Transverse colon (tissue), 4 donors: ENCODE measurements at regions not wholly inside any gene's neighbourhood (a gene's known extent, or its start where the extent isn't known, plus 50 kb on each side); places are given as distances from the start of the nearest gene placed in this dataset.

Experiments used
- EP300 ChIP-seq: sonication (generic); formaldehyde crosslinking; IDR thresholded peaks from one replicate; pipeline ENCODE4 v1.6.1; 2017; ENCODE audit warnings: antibody characterized with exemption, low read depth
- POLR2A ChIP-seq: fragments of 450-650 bp; IDR thresholded peaks from one replicate; pipeline ENCODE4 v1.6.1; 2016; ENCODE audit warnings: antibody characterized with exemption, mild to moderate bottlenecking, moderate library complexity
- POLR2AphosphoS5 ChIP-seq, 3 donors: sonication (generic); formaldehyde crosslinking; IDR thresholded peaks; one replicate each; pipeline ENCODE4 v1.6.1; 2016; ENCODE audit warnings: antibody characterized with exemption in 3 of 3
- TF ChIP-seq, protein P1 (sequence below), 5 experiments: fragments of 200-600 bp in 3 of 5; fragments of 450-650 bp in 2 of 5; sonication (generic) in 3 of 5; IDR thresholded peaks; 1 replicate in 2 of 5; 2 replicates in 3 of 5; pipeline ENCODE4 v1.5.1; 2016 to 2017; ENCODE audit warnings: antibody characterized with exemption in 5 of 5, inconsistent platforms in 3 of 5, mild to moderate bottlenecking in 2 of 5, moderate library complexity in 1 of 5

DNA sequence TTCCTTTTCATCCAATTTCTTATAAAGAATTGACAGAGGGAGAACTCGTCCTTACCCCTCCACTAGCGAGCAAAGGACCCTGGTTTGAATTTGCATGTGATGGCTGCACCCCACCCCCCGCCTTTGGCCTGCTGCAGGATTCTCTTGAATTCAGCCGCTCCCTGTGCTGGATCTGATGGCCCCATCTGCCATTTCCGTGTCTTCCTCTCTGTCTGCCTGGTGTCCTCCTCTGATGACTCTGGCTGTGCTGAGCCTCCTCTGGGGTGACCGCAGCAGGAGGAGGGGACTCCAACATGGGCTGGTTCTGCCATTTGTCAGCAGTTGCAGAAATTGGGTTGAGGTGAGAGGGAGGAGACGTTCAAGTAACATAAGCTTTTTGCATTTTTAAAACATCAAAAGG is 188.8 kb downstream of the DLL1 start:
- TF ChIP-seq, protein P1, sequence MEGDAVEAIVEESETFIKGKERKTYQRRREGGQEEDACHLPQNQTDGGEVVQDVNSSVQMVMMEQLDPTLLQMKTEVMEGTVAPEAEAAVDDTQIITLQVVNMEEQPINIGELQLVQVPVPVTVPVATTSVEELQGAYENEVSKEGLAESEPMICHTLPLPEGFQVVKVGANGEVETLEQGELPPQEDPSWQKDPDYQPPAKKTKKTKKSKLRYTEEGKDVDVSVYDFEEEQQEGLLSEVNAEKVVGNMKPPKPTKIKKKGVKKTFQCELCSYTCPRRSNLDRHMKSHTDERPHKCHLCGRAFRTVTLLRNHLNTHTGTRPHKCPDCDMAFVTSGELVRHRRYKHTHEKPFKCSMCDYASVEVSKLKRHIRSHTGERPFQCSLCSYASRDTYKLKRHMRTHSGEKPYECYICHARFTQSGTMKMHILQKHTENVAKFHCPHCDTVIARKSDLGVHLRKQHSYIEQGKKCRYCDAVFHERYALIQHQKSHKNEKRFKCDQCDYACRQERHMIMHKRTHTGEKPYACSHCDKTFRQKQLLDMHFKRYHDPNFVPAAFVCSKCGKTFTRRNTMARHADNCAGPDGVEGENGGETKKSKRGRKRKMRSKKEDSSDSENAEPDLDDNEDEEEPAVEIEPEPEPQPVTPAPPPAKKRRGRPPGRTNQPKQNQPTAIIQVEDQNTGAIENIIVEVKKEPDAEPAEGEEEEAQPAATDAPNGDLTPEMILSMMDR (IDR thresholded peaks at IDR 0.05): no peak
- no peak for TF ChIP-seq POLR2A
- no peak for TF ChIP-seq POLR2AphosphoS5 (IDR thresholded peaks at IDR 0.05)
- TF ChIP-seq EP300: no peak
